Keratinocyte (primary cell): ENCODE measurements at regions not wholly inside any gene's neighbourhood (a gene's known extent, or its start where the extent isn't known, plus 50 kb on each side); places are given as distances from the start of the nearest gene placed in this dataset.

Source experiments
- DNase-seq: peaks from one replicate; pipeline ENCODE4 v3.0.0-alpha.2; 2011; ENCODE audit warnings: low read depth, missing footprints, low spot score
- FAIRE-seq: peaks from 2 replicates; lab custom pipeline; 2011; peaks lifted over from hg19 to GRCh38; lab: Jason Lieb, UNC
- H2AFZ ChIP-seq: 2 replicates; pipeline ENCODE4 v1.6.0; 2012; ENCODE audit warnings: low read length, control low read depth, inconsistent platforms; ENCODE audit not compliant: control insufficient read depth
- H3K27ac ChIP-seq: 2 replicates; pipeline ENCODE4 v1.5.1; 2011; ENCODE audit warnings: low read length; ENCODE audit not compliant: control insufficient read depth, insufficient read depth
- H3K27me3 ChIP-seq: 3 replicates; pipeline ENCODE4 v1.6.0; 2011; ENCODE audit warnings: low read length; ENCODE audit not compliant: control insufficient read depth, insufficient read depth; ENCODE audit errors: extremely low read depth
- H3K36me3 ChIP-seq, 2 experiments: 2 replicates in 1 of 2; 3 replicates in 1 of 2; pipeline ENCODE4 v1.5.1; 2011; ENCODE audit warnings: low read length in 2 of 2, mild to moderate bottlenecking in 1 of 2; ENCODE audit not compliant: control insufficient read depth in 2 of 2, insufficient read depth in 2 of 2; ENCODE audit errors: extremely low read depth in 1 of 2
- H3K4me1 ChIP-seq: 3 replicates; pipeline ENCODE4 v1.5.1; 2011; ENCODE audit warnings: low read length; ENCODE audit not compliant: control insufficient read depth, insufficient read depth; ENCODE audit errors: extremely low read depth
- H3K4me2 ChIP-seq: 3 replicates; pipeline ENCODE4 v1.6.0; 2011; ENCODE audit warnings: low read depth, low read length; ENCODE audit not compliant: control insufficient read depth, insufficient read depth; ENCODE audit errors: extremely low read depth
- H3K4me3 ChIP-seq, 3 experiments: fragments of 200-600 bp in 1 of 3; sonication (generic) in 1 of 3; 2 replicates in 2 of 3; 3 replicates in 1 of 3; pipeline ENCODE4 v1.5.1; 2011 to 2016; ENCODE audit warnings: low read length in 3 of 3, mild to moderate bottlenecking in 3 of 3, control low read depth in 2 of 3, inconsistent platforms in 1 of 3, low read depth in 1 of 3, mixed read lengths in 1 of 3, mixed run types in 1 of 3, moderate library complexity in 1 of 3; ENCODE audit not compliant: control insufficient read depth in 2 of 3, insufficient read depth in 2 of 3; ENCODE audit errors: extremely low read depth in 1 of 3
- H3K79me2 ChIP-seq: 2 replicates; pipeline ENCODE4 v1.6.0; 2012; ENCODE audit warnings: low read length; ENCODE audit not compliant: control insufficient read depth, insufficient read depth
- H3K9ac ChIP-seq: 3 replicates; pipeline ENCODE4 v1.6.0; 2011; ENCODE audit warnings: low read length; ENCODE audit not compliant: control insufficient read depth, insufficient read depth; ENCODE audit errors: extremely low read depth
- H3K9me1 ChIP-seq: 3 replicates; pipeline ENCODE4 v1.6.0; 2011; ENCODE audit warnings: low read length; ENCODE audit not compliant: control insufficient read depth, insufficient read depth; ENCODE audit errors: extremely low read depth
- H3K9me3 ChIP-seq: 2 replicates; pipeline ENCODE4 v1.5.1; 2012; ENCODE audit warnings: low read depth, low read length; ENCODE audit not compliant: control insufficient read depth
- H4K20me1 ChIP-seq: 3 replicates; pipeline ENCODE4 v1.6.0; 2011; ENCODE audit warnings: low read length; ENCODE audit not compliant: control insufficient read depth, insufficient read depth; ENCODE audit errors: extremely low read depth
- CTCF ChIP-seq, 3 experiments: IDR thresholded peaks in 1 of 3; conservative IDR thresholded peaks in 1 of 3; optimal IDR thresholded peaks in 1 of 3; 2 replicates in 2 of 3; 3 replicates in 1 of 3; pipeline versions ENCODE3 to v1.5.1; 2011; ENCODE audit warnings: low read length in 3 of 3, mild to moderate bottlenecking in 3 of 3, moderate library complexity in 2 of 3, control low read depth in 1 of 3, inconsistent platforms in 1 of 3; ENCODE audit not compliant: insufficient read depth in 2 of 3; ENCODE audit errors: extremely low read depth in 1 of 3
- EZH2 ChIP-seq: IDR thresholded peaks from one replicate; pipeline ENCODE4 v1.6.1; 2012; ENCODE audit warnings: inconsistent platforms, mild to moderate bottlenecking, low read length, moderate library complexity
- dilution Hi-C: fragments of 300-500 bp; cut with MboI; formaldehyde crosslinking; loops from one replicate; pipeline ENCODE4 v1.7.0; 2020; ENCODE audit warnings: low sequenced_read_pairs; ENCODE audit not compliant: extremely low pct_ligation_motif_present

GRCh38 chr2:201536754-201537153 lies 85.2 kb downstream of the STRADB start:
- DNase-seq = no peak
- Histone ChIP-seq H3K36me3 (no peaks in the 10 kb centered on the region), H3K27me3 (no peaks in the 10 kb centered on the region), H3K9me3 (peaks cover 7% of the 10 kb centered on the region), H3K4me3 (no peak overlapping the region), H3K4me2 (no peak overlapping the region), H2AFZ (no peak overlapping the region), H3K27ac (no peak overlapping the region), H3K9me1 (no peaks in the 10 kb centered on the region), H3K79me2 (no peaks in the 10 kb centered on the region), H3K4me1 (peaks cover 3% of the 10 kb centered on the region), H3K9ac (no peak overlapping the region), H4K20me1 (no peaks in the 10 kb centered on the region)
- no peak for TF ChIP-seq EZH2
- no peak for TF ChIP-seq CTCF (optimal IDR thresholded peaks at IDR 0.05 in 1 of 3, IDR thresholded peaks at IDR 0.05 in 1 of 3, conservative IDR thresholded peaks at IDR 0.05 in 1 of 3; ENCODE audit: extremely low read depth in 1 of 3, insufficient read depth in 2 of 3, low read length in 3 of 3)
- no peak for FAIRE-seq
- dilution Hi-C loops = no loop called here

GRCh38 chr2:201536046-201536445 lies 84.5 kb downstream of the STRADB start:
- no peak overlapping the region for H3K27ac ChIP-seq
- H3K36me3 ChIP-seq = no peaks in the 10 kb centered on the region
- dilution Hi-C loops = no loop called here
- DNase-seq = no peak
- H3K9me1 ChIP-seq = no peaks in the 10 kb centered on the region
- peaks cover 7% of the 10 kb centered on the region for H3K9me3 ChIP-seq
- no peak overlapping the region for H2AFZ ChIP-seq
- FAIRE-seq = no peak
- H3K27me3 ChIP-seq = no peaks in the 10 kb centered on the region
- H3K4me2 ChIP-seq = no peak overlapping the region
- no peaks in the 10 kb centered on the region for H4K20me1 ChIP-seq
- no peak overlapping the region for H3K9ac ChIP-seq
- TF ChIP-seq EZH2 = no peak
- no peak for TF ChIP-seq CTCF (optimal IDR thresholded peaks at IDR 0.05 in 1 of 3, IDR thresholded peaks at IDR 0.05 in 1 of 3, conservative IDR thresholded peaks at IDR 0.05 in 1 of 3; ENCODE audit: extremely low read depth in 1 of 3, insufficient read depth in 2 of 3, low read length in 3 of 3)
- H3K4me3 ChIP-seq = no peak overlapping the region
- H3K79me2 ChIP-seq = no peaks in the 10 kb centered on the region
- peaks cover 3% of the 10 kb centered on the region for H3K4me1 ChIP-seq
